Testis (tissue), 2 donors: ENCODE measurements at regions not wholly inside any gene's neighbourhood (a gene's known extent, or its start where the extent isn't known, plus 50 kb on each side); places are given as distances from the start of the nearest gene placed in this dataset.
"Not testable (repeated sequence)": the region's sequence is repeated elsewhere in the genome, so short reads cannot be mapped to it uniquely, and the experiment has no call there.

Experiments used
- POLR2A ChIP-seq: fragments of 450-650 bp; IDR thresholded peaks from one replicate; pipeline ENCODE4 v1.6.1; 2017; ENCODE audit warnings: antibody characterized with exemption, mild to moderate bottlenecking, moderate library complexity
- TF ChIP-seq, protein P1 (sequence below), 3 experiments: fragments of 450-650 bp in 2 of 3; fragments of 200-600 bp in 1 of 3; sonication (generic) in 1 of 3; IDR thresholded peaks; one replicate each; pipeline ENCODE4 v1.5.1; 2016 to 2019; ENCODE audit warnings: antibody characterized with exemption in 3 of 3, mild to moderate bottlenecking in 2 of 3, moderate library complexity in 1 of 3

DNA sequence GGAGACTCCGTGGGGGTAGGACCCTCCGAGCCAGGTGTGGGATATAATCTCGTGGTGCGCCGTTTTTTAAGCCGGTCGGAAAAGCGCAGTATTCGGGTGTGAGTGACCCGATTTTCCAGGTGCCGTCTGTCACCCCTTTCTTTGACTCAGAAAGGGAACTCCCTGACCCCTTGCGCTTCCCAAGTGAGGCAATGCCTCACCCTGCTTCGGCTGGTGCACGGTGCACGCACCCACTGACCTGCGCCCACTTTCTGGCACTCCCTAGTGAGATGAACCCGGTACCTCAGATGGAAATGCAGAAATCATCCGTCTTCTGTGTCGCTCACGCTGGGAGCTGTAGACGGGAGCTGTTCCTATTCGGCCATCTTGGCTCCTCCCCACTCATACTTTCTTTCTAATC is 336.5 kb upstream of the RIOK2 start:
- TF ChIP-seq, protein P1, sequence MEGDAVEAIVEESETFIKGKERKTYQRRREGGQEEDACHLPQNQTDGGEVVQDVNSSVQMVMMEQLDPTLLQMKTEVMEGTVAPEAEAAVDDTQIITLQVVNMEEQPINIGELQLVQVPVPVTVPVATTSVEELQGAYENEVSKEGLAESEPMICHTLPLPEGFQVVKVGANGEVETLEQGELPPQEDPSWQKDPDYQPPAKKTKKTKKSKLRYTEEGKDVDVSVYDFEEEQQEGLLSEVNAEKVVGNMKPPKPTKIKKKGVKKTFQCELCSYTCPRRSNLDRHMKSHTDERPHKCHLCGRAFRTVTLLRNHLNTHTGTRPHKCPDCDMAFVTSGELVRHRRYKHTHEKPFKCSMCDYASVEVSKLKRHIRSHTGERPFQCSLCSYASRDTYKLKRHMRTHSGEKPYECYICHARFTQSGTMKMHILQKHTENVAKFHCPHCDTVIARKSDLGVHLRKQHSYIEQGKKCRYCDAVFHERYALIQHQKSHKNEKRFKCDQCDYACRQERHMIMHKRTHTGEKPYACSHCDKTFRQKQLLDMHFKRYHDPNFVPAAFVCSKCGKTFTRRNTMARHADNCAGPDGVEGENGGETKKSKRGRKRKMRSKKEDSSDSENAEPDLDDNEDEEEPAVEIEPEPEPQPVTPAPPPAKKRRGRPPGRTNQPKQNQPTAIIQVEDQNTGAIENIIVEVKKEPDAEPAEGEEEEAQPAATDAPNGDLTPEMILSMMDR (IDR thresholded peaks at IDR 0.05), result not testable (repeated sequence)
- not testable (repeated sequence) for TF ChIP-seq POLR2A
